OCI-LY3 (cell line): ENCODE measurements at regions not wholly inside any gene's neighbourhood (a gene's known extent, or its start where the extent isn't known, plus 50 kb on each side); places are given as distances from the start of the nearest gene placed in this dataset.

Source experiments
- CTCF ChIP-seq: fragments of 200-600, 300-600 bp; sonication (generic); IDR thresholded peaks from 2 replicates; pipeline ENCODE4 v1.5.1; 2014; ENCODE audit warnings: antibody characterized with exemption, low read length, low read depth
- EZH2phosphoT487 ChIP-seq: fragments of 200-600 bp; shearing (Covaris generic); IDR thresholded peaks from 2 replicates; pipeline ENCODE4 v1.6.1; 2018; ENCODE audit warnings: antibody characterized with exemption, mixed run types, low read depth

- TF ChIP-seq CTCF, result no peak
- TF ChIP-seq EZH2phosphoT487, result no peak
Observed at GRCh38 chr14:76971549-76971948, 57.0 kb downstream of the IRF2BPL start.
